HG03039 (cell line): ENCODE measurements at regions not wholly inside any gene's neighbourhood (a gene's known extent, or its start where the extent isn't known, plus 50 kb on each side); places are given as distances from the start of the nearest gene placed in this dataset.
"Not testable (repeated sequence)": the region's sequence is repeated elsewhere in the genome, so short reads cannot be mapped to it uniquely, and the experiment has no call there.

Source experiments
- ATAC-seq: cut with Tn5 transposase; IDR thresholded peaks from one replicate; pipeline ENCODE4 v1.9.1; 2021; ENCODE audit warnings: mild to moderate bottlenecking, moderate library complexity; ENCODE audit not compliant: unreplicated experiment

DNA sequence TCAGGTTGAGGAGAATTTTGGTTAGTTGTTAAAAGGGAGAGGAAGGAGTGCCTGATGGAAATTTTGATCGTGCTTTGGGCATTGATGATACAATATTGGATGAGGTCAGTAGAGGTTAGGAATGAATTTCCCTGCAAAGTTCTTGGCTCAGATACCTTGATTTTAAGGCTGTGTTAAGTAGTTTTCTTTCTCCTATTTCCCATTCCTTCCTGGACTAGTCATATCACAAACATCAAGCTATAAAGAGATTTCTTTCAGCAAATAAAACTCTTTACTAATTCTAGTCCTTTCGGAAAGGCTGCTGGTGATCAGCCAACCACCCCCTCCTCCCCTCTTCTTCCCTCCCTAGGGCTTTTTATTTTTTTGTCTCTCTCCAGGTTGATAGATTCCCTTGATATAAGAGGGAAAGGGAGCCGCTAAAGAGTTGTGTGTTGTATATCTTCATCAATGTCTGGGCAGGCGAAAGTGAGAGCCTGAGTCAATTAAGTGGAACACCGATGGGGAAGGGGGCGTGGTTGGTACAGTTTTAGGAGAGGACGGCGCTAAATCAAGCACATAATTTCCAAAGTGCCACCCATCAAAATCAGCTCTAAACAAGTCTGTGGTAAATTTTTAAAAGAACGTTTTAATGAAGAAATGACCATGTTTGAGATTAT is 100.1 kb upstream of the PLXNA2 start:
- ATAC-seq, result no peak

DNA sequence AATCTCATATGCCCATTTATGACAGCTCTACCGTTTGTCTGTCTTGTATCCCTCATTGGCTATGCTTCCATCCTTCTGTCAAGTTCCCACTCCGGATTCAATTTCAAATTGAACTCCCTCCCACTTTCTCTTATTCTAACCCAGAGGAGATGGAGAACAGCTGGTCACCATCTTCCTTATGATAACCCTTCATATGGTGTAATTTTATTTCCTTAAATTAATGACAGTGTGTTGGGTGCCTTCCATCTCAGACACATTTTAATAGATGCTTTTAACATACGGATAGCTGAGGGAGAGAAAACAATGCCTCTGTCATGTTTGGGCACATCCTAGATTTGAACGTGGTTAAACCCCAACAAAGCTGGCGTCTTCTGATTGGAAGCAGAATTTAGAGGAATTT is 103.0 kb upstream of the PLXNA2 start:
- ATAC-seq, result no peak

DNA sequence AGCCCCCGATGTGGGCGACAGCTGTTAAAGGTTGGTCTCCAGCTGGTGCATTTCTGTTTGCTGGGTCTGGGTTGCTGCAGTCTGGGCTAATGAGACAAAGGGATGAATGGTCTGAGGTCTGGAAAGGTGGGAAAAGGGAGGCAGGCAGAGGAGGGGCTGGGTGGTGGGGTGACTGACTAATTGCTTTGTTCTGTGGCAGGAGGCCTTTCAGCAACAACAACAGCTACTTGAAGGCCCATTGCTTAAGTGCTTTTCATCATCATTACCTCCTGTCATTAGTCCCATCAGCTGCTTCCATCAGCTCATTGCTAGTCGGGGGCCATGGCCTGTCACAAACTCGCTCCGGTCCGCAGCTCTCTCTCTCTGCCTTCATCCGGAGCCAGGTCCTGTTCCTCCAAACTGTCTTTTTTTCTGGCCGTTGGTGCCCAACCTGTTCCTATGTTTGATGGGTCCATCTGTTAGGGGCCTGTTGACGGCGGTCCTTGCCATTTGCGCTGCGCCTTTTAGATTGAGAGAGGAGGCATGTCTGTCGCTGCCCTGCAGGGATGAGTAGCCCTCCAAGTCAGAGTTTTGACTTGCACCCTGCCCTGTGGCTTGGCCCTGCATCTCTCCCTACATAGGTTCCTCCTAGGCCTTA is 105.6 kb upstream of the PLXNA2 start:
- ATAC-seq, result no peak

DNA sequence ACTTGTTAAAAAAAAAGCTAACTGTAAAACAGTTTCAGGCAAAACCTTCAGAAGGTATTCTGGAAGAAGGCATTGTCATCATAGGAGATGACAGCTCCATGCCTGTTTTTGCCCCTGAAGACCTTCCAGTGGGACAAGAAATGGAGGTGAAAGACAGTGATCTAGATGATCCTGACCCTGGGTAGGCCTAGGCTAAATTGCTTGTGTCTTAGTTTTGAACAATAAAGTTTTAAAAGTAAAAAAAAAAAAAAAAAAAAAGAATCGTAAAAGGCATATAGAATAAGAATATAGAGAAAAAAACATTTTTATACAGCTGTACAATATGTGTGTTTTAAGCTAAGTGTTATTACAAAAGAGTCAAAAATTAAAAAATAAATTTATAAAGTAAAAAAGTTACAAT is 106.6 kb upstream of the PLXNA2 start:
- ATAC-seq, result no peak

GRCh38 chr1:208351838-208352237 is 107.7 kb upstream of the PLXNA2 start:
- no peak for ATAC-seq

- not testable (repeated sequence) for ATAC-seq
Measured at GRCh38 chr1:208353797-208354196, 109.6 kb upstream of the PLXNA2 start.

DNA sequence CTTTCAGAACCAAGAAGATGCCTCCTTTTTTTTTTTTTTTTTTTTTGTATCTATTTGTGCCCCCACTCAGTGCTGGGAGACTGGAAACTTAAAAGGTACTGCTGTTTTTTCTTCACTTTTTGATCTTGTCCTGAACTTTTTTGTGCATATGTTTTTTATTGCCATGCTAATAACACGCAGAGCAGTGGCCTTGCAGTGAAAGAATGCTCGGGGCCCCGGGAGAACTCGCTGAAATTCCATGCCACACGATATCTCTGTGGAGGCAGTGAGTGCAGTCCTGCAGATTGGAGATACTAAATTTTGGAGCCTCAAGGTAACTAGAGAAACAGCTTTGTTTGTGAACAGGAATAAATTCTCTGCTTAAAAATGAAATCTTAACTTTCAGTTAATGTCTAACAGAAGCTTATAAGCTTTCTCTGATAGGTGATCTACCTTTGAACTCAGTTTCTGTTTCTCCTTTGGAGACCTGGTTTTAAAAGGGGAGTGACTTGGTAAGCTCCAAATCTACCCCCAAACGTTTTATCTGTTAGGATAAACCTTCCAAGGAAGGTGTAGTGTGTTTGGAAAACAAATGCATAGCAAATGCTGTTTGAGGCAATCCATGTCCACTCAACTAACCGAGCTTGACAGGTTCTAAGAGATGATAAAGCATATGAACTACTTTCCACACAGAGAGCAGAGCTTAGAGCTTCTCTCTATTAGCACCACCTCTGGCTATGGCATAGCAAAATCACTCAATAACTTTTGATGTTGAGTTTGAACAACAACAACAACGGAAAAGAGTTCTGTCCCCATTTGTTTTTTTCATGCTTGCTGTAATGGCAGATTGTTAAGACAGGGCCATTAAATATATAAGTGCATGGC is 113.7 kb upstream of the PLXNA2 start:
- no peak for ATAC-seq

GRCh38 chr1:208358651-208359050 is 114.5 kb upstream of the PLXNA2 start:
- ATAC-seq, result no peak

- ATAC-seq, result no peak
Measured at GRCh38 chr1:208362011-208362410, 117.8 kb upstream of the PLXNA2 start.

DNA sequence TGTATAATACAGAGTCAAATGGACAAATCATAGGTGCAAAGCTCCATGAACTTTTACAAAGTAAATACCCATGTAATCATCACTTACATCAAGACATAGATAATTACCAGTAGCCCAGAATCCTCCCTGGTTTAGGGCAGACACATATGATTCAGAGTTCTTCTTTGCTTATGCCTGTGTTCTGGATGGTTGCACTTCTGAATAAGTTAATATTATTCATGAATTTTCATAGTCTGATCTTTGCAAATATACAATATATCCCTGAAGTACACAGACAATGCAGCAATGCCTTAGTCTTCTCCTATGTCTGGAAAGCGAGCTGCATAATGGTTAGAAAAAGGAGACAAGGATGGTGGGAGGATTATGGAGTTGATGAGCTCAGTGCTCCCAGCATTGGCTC is 122.4 kb upstream of the PLXNA2 start:
- ATAC-seq, result no peak

DNA sequence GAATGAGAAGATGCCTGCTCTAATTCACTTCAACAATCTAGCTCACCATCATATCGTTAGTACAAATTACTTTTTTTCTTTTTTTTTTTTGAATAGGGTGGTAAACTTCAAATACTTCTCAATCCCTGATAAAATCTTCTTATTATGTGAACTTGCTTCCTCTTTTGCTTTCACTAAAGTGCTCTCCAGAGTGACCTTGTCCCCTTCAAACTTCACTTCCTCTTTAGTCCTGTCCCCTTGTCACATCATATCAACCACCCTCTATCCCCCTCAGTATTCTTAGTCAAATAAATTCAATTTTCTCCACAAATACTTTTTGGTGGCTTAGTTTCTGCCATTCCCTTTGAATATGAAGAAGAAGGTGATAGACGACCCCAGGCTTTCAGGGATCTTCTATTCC is 124.9 kb upstream of the PLXNA2 start:
- no peak for ATAC-seq

DNA sequence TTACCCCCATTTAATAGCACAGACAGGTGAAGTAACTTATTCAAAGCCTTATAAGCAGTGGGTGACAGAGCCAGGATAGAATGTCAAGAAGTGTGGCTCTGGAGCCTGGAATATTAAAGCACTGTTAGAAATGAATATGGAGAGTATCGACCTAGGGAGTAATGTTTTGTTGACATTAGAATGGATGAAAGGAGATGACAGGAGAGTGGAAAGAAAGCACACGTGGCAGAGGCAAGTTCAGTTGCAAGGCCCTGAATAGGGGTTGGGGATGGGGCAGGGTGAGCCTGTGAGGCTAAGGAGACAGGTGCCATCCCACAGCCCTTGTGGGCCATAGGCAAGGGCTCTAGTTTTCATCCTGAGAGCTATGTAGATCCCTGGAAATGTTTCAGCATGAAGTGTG is 125.5 kb upstream of the PLXNA2 start:
- no peak for ATAC-seq

DNA sequence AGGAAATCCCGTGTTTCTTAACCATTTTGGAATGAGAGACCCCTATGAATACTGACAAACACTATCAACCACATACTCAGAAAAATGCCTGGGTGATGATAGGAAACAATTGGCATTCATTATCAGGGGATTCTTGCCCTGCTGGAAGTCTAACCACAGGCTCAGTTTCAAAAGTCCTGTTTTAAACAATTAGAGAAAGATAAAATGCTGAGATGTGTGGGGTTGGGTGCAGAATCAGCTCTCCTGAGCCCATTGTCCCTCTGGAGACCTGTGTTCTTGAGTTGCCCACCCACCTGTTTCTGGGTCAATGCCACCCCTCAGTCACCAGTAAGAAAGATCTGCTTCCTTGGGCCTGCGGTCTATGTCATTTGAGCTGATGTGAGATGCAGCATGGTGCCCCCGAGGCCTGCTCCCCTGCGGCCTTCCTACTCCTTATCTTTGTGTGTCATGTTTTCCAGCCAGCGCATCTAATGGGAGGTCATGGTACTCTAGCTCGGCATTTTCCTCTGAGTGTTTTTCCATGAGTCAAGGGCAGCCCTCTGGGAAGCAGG is 130.3 kb upstream of the PLXNA2 start:
- ATAC-seq, result no peak

- ATAC-seq, result no peak
Measured at GRCh38 chr1:208381481-208381880, 137.3 kb upstream of the PLXNA2 start.

- ATAC-seq, result no peak
Measured at GRCh38 chr1:208387908-208388811, 144.0 kb upstream of the PLXNA2 start.

GRCh38 chr1:208393416-208393815 is 149.2 kb upstream of the PLXNA2 start:
- ATAC-seq, result no peak

- no peak for ATAC-seq
Measured at GRCh38 chr1:208393826-208394225, 149.6 kb upstream of the PLXNA2 start.

- ATAC-seq, result no peak
Measured at GRCh38 chr1:208397286-208397685, 153.1 kb upstream of the PLXNA2 start.

DNA sequence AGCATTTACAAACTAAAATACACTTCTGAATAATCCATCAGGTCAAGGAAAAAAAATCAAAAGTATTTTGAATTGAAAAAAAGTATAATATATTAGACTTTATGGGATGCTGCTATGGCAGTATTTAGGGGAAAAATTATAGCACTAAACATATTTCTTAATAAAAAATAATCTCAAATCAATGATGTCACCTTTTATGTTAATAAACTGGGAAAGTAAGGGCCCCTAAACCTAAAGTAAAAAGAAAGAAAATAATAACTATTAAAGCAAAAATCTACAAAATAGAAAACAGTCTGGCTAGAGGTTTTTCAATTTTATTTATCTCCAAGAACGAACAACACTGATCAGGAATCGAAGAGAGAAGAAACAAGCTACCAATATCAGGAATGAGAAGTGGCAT is 160.8 kb upstream of the PLXNA2 start:
- no peak for ATAC-seq

- no peak for ATAC-seq
Measured at GRCh38 chr1:208409176-208409575, 165.0 kb upstream of the PLXNA2 start.

GRCh38 chr1:208410409-208410808 is 166.2 kb upstream of the PLXNA2 start:
- ATAC-seq, result no peak
